ENCODE measurements at regions not wholly inside any gene's neighbourhood (a gene's known extent, or its start where the extent isn't known, plus 50 kb on each side); places are given as distances from the start of the nearest gene placed in this dataset.

GRCh38 chr1:29482991-29483390 is 246.7 kb downstream of the PTPRU start:
- Histone ChIP-seq H3K4me3 (ENCODE audit: control insufficient read depth in 2 of 3, extremely low read depth in 1 of 3, insufficient read depth in 2 of 3, low read depth in 1 of 3, low read length in 3 of 3) (no peak overlapping the region), H3K9me1 (ENCODE audit: control insufficient read depth, extremely low read depth, insufficient read depth, low read length) (no peaks in the 10 kb centered on the region), H3K27me3 (ENCODE audit: control insufficient read depth, extremely low read depth, insufficient read depth, low read length) (peaks cover 23% of the 10 kb centered on the region), H2AFZ (ENCODE audit: control insufficient read depth, low read length) (no peak overlapping the region), H3K9me3 (ENCODE audit: control insufficient read depth, low read depth, low read length) (no peaks in the 10 kb centered on the region), H3K4me2 (ENCODE audit: control insufficient read depth, extremely low read depth, insufficient read depth, low read depth, low read length) (no peak overlapping the region), H3K79me2 (ENCODE audit: control insufficient read depth, insufficient read depth, low read length) (no peaks in the 10 kb centered on the region), H3K27ac (ENCODE audit: control insufficient read depth, insufficient read depth, low read length) (no peak overlapping the region), H3K36me3 (ENCODE audit: control insufficient read depth in 2 of 2, extremely low read depth in 1 of 2, insufficient read depth in 2 of 2, low read length in 2 of 2) (no peaks in the 10 kb centered on the region), H3K4me1 (ENCODE audit: control insufficient read depth, extremely low read depth, insufficient read depth, low read length) (no peaks in the 10 kb centered on the region), H3K9ac (ENCODE audit: control insufficient read depth, extremely low read depth, insufficient read depth, low read length) (no peak overlapping the region), H4K20me1 (ENCODE audit: control insufficient read depth, extremely low read depth, insufficient read depth, low read length) (no peaks in the 10 kb centered on the region)
- TF ChIP-seq EZH2 (IDR thresholded peaks at IDR 0.05; ENCODE audit: low read length) (no peak), CTCF (optimal IDR thresholded peaks at IDR 0.05 in 1 of 3, IDR thresholded peaks at IDR 0.05 in 1 of 3, conservative IDR thresholded peaks at IDR 0.05 in 1 of 3; ENCODE audit: extremely low read depth in 1 of 3, insufficient read depth in 2 of 3, low read length in 3 of 3) (no peak)
- dilution Hi-C loops (cut with MboI; ENCODE audit: extremely low pct_ligation_motif_present, low sequenced_read_pairs): no loop called here
- DNase-seq (ENCODE audit: low read depth, low spot score) (no peak), FAIRE-seq (no peak)

GRCh38 chr1:29482064-29482463 is 245.7 kb downstream of the PTPRU start:
- Histone ChIP-seq H3K27me3 (ENCODE audit: control insufficient read depth, extremely low read depth, insufficient read depth, low read length) (peaks cover 32% of the 10 kb centered on the region), H3K9me1 (ENCODE audit: control insufficient read depth, extremely low read depth, insufficient read depth, low read length) (no peaks in the 10 kb centered on the region), H4K20me1 (ENCODE audit: control insufficient read depth, extremely low read depth, insufficient read depth, low read length) (no peaks in the 10 kb centered on the region), H3K9me3 (ENCODE audit: control insufficient read depth, low read depth, low read length) (no peaks in the 10 kb centered on the region), H3K4me1 (ENCODE audit: control insufficient read depth, extremely low read depth, insufficient read depth, low read length) (no peaks in the 10 kb centered on the region), H3K79me2 (ENCODE audit: control insufficient read depth, insufficient read depth, low read length) (no peaks in the 10 kb centered on the region), H3K36me3 (ENCODE audit: control insufficient read depth in 2 of 2, extremely low read depth in 1 of 2, insufficient read depth in 2 of 2, low read length in 2 of 2) (no peaks in the 10 kb centered on the region), H3K27ac (ENCODE audit: control insufficient read depth, insufficient read depth, low read length) (no peak overlapping the region), H3K4me2 (ENCODE audit: control insufficient read depth, extremely low read depth, insufficient read depth, low read depth, low read length) (no peak overlapping the region), H3K9ac (ENCODE audit: control insufficient read depth, extremely low read depth, insufficient read depth, low read length) (no peak overlapping the region), H2AFZ (ENCODE audit: control insufficient read depth, low read length) (no peak overlapping the region), H3K4me3 (ENCODE audit: control insufficient read depth in 2 of 3, extremely low read depth in 1 of 3, insufficient read depth in 2 of 3, low read depth in 1 of 3, low read length in 3 of 3) (no peak overlapping the region)
- FAIRE-seq (no peak), DNase-seq (ENCODE audit: low read depth, low spot score) (no peak)
- dilution Hi-C loops (cut with MboI; ENCODE audit: extremely low pct_ligation_motif_present, low sequenced_read_pairs): no loop called here
- TF ChIP-seq CTCF (optimal IDR thresholded peaks at IDR 0.05 in 1 of 3, IDR thresholded peaks at IDR 0.05 in 1 of 3, conservative IDR thresholded peaks at IDR 0.05 in 1 of 3; ENCODE audit: extremely low read depth in 1 of 3, insufficient read depth in 2 of 3, low read length in 3 of 3) (no peak), EZH2 (IDR thresholded peaks at IDR 0.05; ENCODE audit: low read length) (no peak)

Data from keratinocyte (primary cell).